ENCODE measurements at regions not wholly inside any gene's neighbourhood (a gene's known extent, or its start where the extent isn't known, plus 50 kb on each side); places are given as distances from the start of the nearest gene placed in this dataset.
"Not testable (repeated sequence)": the region's sequence is repeated elsewhere in the genome, so short reads cannot be mapped to it uniquely, and the experiment has no call there.

DNA sequence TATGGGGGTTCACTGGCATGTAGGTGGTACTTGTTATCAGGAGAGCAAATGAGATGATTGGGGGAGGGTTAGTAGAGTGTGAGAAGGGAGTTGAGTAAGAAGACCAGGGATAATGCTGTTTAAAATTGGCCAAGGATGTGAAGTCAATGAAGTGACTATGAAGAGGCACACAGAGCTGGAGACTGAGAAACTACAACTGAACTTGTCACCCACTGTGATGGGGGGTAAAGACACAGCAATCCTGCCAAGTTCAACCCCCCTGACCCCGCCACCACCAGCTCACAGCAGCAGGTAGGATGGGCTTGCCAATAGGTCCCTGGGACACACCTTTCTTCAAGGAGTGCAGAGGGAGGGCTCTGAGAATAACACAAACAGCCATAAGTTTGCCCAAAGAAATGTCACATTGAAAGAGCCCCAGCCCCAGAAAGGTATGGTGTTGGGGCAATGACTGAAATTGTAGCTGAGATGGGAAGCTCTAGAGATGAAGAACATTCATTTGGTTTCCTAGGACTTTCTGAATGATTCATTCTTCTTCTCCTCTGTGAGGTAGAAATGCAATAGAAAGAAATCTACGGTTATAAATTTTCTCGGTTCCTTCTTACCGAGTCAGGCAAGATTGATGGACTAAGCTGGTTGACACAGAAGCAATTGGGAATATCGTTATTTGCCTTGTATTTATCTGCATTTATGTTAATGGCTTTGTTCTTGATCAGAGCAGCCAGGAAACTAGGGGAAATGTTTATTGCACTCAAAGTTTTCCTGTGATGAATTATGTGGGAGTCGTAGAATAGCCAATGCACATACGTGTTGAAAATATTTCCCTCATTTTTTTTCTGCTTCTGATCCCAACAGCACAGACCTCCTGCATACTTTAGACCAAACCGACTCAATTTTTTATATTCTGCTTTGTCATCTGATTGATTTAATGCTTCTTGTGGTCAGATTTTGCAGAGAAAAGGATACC is 595.2 kb upstream of the CDH11 start:
- H3K27ac ChIP-seq, result no peak overlapping the region
- ATAC-seq (replicated peaks in 6 of 8), result no peak
- H3K4me3 ChIP-seq, result no peak overlapping the region
- 8 to 82% (median 71%) methylated on average over 1 to 8 of the region's 8 CpGs for WGBS, 10 experiments
- H3K4me1 ChIP-seq (replicated peaks in 1 of 2), result peaks cover 0 to 3% of the 10 kb centered on the region in 2 donors
- in situ Hi-C loops (cut with MboI; ENCODE audit: low pct_unique_long_range_greater_than_20kb in 2 of 9, low sequenced_read_pairs in 9 of 9, unreplicated experiment in 9 of 9), result no loop called here

DNA sequence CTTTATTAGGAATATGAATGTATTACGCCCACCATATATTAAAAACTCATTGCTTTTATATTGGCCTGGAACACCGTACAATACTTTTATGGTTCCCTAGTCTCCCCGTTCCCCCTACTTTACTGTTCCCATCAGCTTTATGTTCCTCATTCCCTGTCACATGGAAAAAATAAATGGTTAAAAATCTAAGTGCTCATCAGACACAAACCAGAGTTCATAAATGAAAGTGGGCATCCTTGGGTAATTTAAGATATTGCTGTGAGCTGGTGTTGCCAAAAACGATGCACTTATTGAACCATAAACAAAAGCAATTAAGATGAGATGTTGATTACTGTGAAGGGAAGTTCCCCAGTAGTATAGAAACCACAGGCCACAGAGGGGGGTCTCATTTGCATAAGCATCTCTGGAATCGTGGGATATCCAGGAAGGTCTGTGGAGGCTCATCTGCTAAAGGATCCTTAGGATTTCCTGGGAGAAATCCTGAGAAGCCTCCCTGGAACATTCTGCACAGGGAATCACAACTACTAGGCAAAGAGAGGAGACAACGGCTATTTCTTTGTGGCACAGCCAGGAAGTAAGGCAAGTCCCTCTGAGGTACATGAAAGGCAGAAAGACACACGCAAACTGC is 591.4 kb upstream of the CDH11 start:
- in situ Hi-C loops (cut with MboI; ENCODE audit: low pct_unique_long_range_greater_than_20kb in 2 of 9, low sequenced_read_pairs in 9 of 9, unreplicated experiment in 9 of 9), result no loop called here
- 53 to 92% (median 71%) methylated on average over 2 to 6 of the region's 7 CpGs for WGBS, 10 experiments
- Histone ChIP-seq H3K4me3 (no peak overlapping the region), H3K4me1 (replicated peaks in 1 of 2) (peaks cover 0 to 3% of the 10 kb centered on the region in 2 donors), H3K27ac (no peak overlapping the region)
- ATAC-seq (replicated peaks in 6 of 8), result no peak

DNA sequence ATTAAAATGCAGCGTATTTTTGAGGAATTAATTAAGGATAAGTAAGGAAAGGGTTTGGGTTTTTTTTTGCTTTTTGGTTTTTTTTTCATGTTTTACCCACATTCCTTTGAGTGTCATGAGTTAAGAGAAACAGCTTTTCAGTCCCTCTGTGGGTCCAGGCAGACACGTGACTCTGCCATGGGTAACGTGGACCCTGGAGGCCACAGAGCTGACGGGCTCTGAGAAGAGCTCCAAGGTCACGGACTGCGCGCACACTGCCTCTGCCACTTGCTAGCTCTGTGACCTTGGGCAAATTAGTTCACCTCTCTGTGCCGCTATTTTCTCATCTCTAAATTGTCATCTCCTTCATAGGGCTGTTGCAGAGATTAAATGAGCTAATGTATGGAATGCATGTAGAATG is 588.2 kb upstream of the CDH11 start:
- in situ Hi-C loops (cut with MboI; ENCODE audit: low pct_unique_long_range_greater_than_20kb in 2 of 9, low sequenced_read_pairs in 9 of 9, unreplicated experiment in 9 of 9), result no loop called here
- H3K27ac ChIP-seq, result no peak overlapping the region
- 60 to 92% (median 71%) methylated on average over 1 to 8 of the region's 8 CpGs; no CpG with 5 or more reads in 1 of the 10 experiments for WGBS, 10 experiments
- no peaks in the 10 kb centered on the region for H3K4me1 ChIP-seq (replicated peaks in 1 of 2)
- ATAC-seq (replicated peaks in 6 of 8), result no peak
- no peak overlapping the region for H3K4me3 ChIP-seq

DNA sequence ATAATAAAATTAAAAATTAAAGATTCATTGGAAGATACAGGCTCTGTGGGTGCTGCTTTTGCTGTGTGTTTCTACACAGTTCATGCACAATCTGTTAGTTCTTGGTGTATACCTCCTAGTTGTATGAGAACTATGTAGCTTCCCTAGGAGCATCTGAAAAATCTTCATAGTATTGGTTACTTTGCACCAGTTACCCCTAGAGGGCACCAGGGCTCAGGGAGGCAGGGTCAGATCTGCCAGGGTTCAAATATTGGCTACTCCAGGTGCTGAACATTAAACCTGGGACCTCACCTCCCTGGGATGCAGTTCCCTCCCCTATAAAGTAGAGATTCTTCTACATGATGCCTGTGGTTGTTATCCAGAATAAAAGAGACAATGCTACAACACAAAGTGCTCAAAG is 583.0 kb upstream of the CDH11 start:
- Histone ChIP-seq H3K27ac (no peak overlapping the region), H3K4me3 (no peak overlapping the region), H3K4me1 (replicated peaks in 1 of 2) (no peaks in the 10 kb centered on the region)
- in situ Hi-C loops (cut with MboI; ENCODE audit: low pct_unique_long_range_greater_than_20kb in 2 of 9, low sequenced_read_pairs in 9 of 9, unreplicated experiment in 9 of 9), result no loop called here
- ATAC-seq (replicated peaks in 6 of 8), result peak in 1 of 8 experiments; percentile 23

DNA sequence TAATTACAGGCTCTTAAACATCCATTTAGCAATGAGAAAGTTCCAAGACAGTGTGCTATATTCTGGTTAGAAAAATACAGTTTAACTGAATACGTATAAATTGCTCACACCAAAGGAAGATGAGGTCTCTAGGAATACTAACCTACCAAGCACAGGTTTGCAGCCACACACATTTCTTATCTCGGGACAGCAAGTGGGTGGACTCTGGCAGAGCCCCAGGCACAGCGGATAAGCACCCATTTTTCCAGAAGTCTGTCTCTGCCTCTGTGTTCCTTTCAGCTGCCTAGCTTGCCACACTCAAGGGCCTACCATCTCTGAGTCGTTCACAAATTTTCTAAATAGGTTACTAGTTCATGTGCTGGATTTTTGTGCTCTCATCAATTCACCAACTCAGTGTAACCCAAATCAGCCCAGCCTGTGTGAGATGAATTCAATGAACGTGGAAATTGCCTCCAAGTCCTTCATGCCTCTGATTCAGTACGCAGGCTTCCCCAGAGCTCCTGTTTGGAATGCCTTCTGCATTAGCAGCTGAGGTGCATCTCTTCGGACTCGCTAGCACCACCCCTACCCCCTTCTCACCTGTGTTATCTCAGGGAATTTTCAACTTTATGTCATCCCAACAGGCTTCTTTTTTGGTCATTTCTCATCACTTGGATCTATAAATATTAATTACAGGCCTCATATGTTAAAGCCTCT is 581.0 kb upstream of the CDH11 start:
- in situ Hi-C loops (cut with MboI; ENCODE audit: low pct_unique_long_range_greater_than_20kb in 2 of 9, low sequenced_read_pairs in 9 of 9, unreplicated experiment in 9 of 9), result no loop called here
- peaks cover 0 to 4% of the 10 kb centered on the region in 2 donors for H3K4me1 ChIP-seq (replicated peaks in 1 of 2)
- ATAC-seq (replicated peaks in 6 of 8), result no peak
- H3K4me3 ChIP-seq, result no peak overlapping the region
- WGBS, 10 experiments, result 33 to 98% (median 79%) methylated on average over 2 to 7 of the region's 8 CpGs
- H3K27ac ChIP-seq, result no peak overlapping the region

DNA sequence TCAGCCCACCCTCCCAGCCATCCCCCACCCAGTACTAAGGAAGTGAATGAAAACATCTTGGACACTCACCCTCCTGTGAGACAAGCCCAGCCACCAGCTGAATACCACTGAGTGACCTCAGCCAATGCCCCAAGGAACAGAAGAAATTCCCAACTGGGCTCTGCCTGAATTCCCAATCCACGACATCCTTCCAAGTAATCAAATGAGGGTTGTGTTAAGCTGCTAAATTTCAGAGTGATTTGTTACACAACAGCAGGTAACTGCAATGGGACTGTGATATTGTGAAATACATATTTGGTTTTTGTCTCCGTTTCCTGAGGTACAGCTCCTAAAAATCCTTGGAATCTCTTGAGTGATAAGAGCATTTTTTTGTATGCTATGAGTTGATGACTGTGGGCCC is 578.7 kb upstream of the CDH11 start:
- WGBS, 10 experiments, result 67 to 100% (median 83%) methylated on average over 1 to 2 of the region's 2 CpGs; no CpG with 5 or more reads in 3 of the 10 experiments
- Histone ChIP-seq H3K4me1 (replicated peaks in 1 of 2) (peaks cover 0 to 4% of the 10 kb centered on the region in 2 donors), H3K4me3 (no peak overlapping the region), H3K27ac (no peak overlapping the region)
- no peak for ATAC-seq (replicated peaks in 6 of 8)
- in situ Hi-C loops (cut with MboI; ENCODE audit: low pct_unique_long_range_greater_than_20kb in 2 of 9, low sequenced_read_pairs in 9 of 9, unreplicated experiment in 9 of 9), result no loop called here

DNA sequence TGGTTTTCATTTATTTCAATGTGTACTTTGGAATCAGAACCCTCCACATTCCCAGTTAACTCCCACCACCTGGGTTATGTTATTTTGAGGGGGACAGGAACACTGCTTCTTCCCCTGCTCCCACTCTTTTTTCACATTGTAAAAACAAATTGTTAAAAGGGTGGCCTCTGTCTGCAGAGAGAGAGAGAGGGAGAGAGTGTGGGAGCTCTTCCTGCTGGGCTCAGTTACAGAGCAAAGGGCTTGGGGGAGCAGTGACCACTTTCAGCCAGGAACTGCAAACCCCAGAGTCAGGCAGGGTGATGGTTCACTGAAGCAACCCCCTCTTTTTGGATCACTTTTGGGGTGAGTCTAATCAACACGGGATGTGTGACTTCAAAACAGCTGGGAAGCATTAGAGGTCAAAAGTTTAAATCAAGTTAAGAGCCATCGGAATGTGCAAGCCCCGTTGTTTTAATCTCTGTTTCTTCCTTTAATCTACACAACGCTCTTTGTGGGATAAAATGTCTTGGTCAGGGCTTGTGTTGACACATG is 577.0 kb upstream of the CDH11 start:
- Histone ChIP-seq H3K4me1 (replicated peaks in 1 of 2) (peaks cover 0 to 4% of the 10 kb centered on the region in 2 donors), H3K27ac (no peak overlapping the region), H3K4me3 (no peak overlapping the region)
- no peak for ATAC-seq (replicated peaks in 6 of 8)
- in situ Hi-C loops (cut with MboI; ENCODE audit: low pct_unique_long_range_greater_than_20kb in 2 of 9, low sequenced_read_pairs in 9 of 9, unreplicated experiment in 9 of 9), result no loop called here
- WGBS, 10 experiments, result 10 to 40% (median 19%) methylated on average over 1 to 4 of the region's 4 CpGs; no CpG with 5 or more reads in 2 of the 10 experiments

DNA sequence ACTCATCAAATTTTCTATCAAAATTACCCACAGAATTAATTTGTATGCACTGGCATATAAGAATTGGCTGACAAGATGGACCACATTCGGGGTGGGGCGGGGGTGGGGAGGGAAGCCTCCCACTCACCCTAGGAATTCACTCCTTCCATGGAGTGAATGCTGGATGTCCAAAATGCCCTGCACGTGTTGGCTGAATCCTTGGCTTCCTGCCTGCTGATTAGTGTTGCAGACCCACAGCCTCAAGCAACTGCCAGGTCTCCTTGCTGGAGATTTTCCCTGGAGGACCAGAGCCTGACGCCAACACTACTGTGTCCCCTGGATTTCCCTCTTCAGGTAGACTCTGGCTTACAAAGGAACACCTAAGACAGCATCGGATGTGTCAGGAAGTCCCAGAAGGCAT is 575.7 kb upstream of the CDH11 start:
- 70 to 100% (median 87%) methylated on average over 1 to 3 of the region's 5 CpGs; no CpG with 5 or more reads in 6 of the 10 experiments for WGBS, 10 experiments
- in situ Hi-C loops (cut with MboI; ENCODE audit: low pct_unique_long_range_greater_than_20kb in 2 of 9, low sequenced_read_pairs in 9 of 9, unreplicated experiment in 9 of 9), result no loop called here
- Histone ChIP-seq H3K27ac (no peak overlapping the region), H3K4me3 (no peak overlapping the region), H3K4me1 (replicated peaks in 1 of 2) (peaks cover 0 to 4% of the 10 kb centered on the region in 2 donors)
- ATAC-seq (replicated peaks in 6 of 8), result no peak

DNA sequence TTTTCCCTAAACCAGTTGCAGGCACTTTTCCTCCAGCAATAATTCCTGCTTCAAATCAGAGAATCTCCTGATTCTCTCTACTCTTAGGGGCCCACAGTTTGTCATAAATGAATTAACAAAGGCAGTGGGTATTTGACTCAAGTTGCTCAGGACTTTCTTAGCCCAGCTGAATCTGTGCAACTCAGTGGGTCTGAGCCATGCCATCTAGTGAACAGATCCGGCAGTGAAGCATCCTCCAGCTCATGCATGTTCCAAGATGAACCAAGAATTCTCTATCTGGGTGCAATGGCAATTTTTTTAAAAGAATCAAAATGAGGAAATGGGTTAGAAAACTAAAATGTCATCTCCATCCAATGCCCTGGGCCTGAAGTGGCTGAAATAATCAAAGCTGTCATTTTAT is 575.2 kb upstream of the CDH11 start:
- ATAC-seq (replicated peaks in 6 of 8), result no peak
- H3K27ac ChIP-seq, result no peak overlapping the region
- no peak overlapping the region for H3K4me3 ChIP-seq
- 83 to 100% (median 100%) methylated on average over 1 of the region's 1 CpG; no CpG with 5 or more reads in 4 of the 10 experiments for WGBS, 10 experiments
- in situ Hi-C loops (cut with MboI; ENCODE audit: low pct_unique_long_range_greater_than_20kb in 2 of 9, low sequenced_read_pairs in 9 of 9, unreplicated experiment in 9 of 9), result no loop called here
- peaks cover 0 to 4% of the 10 kb centered on the region in 2 donors for H3K4me1 ChIP-seq (replicated peaks in 1 of 2)

DNA sequence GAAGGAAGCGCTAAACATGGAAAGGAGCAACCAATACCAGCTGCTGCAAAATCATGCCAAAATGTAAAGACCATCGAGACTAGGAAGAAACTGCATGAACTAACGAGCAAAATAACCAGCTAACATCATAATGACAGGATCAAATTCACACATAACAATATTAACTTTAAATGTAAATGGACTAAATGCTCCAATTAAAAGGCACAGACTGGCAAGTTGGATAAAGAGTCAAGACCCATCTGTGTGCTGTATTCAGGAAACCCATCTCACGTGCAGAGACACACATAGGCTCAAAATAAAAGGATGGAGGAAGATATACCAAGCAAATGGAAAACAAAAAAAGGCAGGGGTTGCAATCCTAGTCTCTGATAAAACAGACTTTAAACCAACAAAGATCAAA is 570.0 kb upstream of the CDH11 start:
- H3K4me1 ChIP-seq (replicated peaks in 1 of 2); H3K4me3 ChIP-seq; H3K27ac ChIP-seq; ATAC-seq (replicated peaks in 6 of 8); in situ Hi-C loops (cut with MboI; ENCODE audit: low pct_unique_long_range_greater_than_20kb in 2 of 9, low sequenced_read_pairs in 9 of 9, unreplicated experiment in 9 of 9): not testable (repeated sequence)
- WGBS, 10 experiments, result no CpG with 5 or more reads among the region's 4 CpGs

DNA sequence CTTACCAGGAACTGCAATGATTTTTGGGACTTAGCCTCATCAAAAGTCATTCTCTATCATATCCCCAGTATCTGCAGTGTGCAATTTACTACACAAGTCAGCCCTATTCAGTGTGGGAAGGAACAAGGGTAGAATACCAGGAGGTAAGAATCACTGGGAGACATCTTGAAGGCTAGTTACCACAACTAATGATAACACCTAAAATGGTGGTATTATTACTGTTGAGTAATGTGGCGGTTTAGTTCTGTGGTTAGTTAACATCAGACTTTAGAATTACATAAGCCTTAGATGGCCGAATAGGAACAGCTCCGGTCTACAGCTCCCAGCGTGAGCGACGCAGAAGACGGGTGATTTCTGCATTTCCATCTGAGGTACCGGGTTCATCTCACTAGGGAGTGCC is 567.9 kb upstream of the CDH11 start:
- in situ Hi-C loops (cut with MboI; ENCODE audit: low pct_unique_long_range_greater_than_20kb in 2 of 9, low sequenced_read_pairs in 9 of 9, unreplicated experiment in 9 of 9), result no loop called here

DNA sequence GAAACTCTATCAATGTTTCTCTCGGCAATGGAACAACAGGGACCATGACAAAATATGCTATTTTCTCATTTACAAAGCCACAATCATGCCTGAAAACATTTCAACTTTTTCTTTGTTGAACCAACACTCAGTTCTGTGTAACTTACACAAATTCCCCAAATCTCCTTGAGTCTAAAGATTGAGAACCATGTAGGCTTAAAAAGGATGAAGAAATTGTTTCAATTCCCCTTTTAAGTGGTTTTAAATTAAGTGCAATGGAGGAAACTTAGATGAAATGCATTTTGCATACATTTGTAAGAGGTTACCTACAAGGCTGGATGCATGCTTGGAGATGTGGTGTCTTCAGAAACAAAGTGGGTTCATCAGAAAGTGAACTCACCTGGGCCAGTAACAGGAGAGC is 566.4 kb upstream of the CDH11 start:
- in situ Hi-C loops (cut with MboI; ENCODE audit: low pct_unique_long_range_greater_than_20kb in 2 of 9, low sequenced_read_pairs in 9 of 9, unreplicated experiment in 9 of 9), result no loop called here
- no peak overlapping the region for H3K4me3 ChIP-seq
- no peak for ATAC-seq (replicated peaks in 6 of 8)
- 40 to 100% (median 67%) methylated on average over 1 of the region's 1 CpG; no CpG with 5 or more reads in 3 of the 10 experiments for WGBS, 10 experiments
- H3K4me1 ChIP-seq (replicated peaks in 1 of 2), result no peaks in the 10 kb centered on the region
- H3K27ac ChIP-seq, result no peak overlapping the region

More for the DNA sequence above, 567.9 kb upstream of the CDH11 start:
- 100% methylated on average over 1 of the region's 8 CpGs; no CpG with 5 or more reads in 9 of the 10 experiments for WGBS, 10 experiments
- Histone ChIP-seq H3K4me1 (replicated peaks in 1 of 2) (no peaks in the 10 kb centered on the region), H3K4me3 (no peak overlapping the region), H3K27ac (no peak overlapping the region)
- no peak for ATAC-seq (replicated peaks in 6 of 8)

DNA sequence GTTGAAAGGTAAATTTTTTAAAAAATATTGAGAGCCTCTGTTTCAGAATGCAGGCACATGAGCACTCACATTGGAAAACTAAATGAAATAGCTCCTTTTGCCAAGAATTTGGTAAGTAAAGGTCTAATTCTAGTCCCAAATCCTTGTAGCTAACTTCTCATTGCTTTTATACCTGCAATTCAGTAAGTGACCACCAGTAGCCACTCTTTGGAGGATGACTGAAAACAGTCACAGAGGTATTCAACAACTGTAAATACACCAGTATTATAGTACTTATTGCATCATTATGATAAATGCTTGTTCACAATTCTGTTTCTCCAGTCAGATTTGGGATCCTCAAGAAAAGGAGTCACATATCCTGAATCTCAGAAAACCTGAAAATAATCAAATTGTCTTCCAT is 562.4 kb upstream of the CDH11 start:
- Histone ChIP-seq H3K4me3 (no peak overlapping the region), H3K4me1 (replicated peaks in 1 of 2) (no peaks in the 10 kb centered on the region), H3K27ac (no peak overlapping the region)
- in situ Hi-C loops (cut with MboI; ENCODE audit: low pct_unique_long_range_greater_than_20kb in 2 of 9, low sequenced_read_pairs in 9 of 9, unreplicated experiment in 9 of 9), result no loop called here
- no peak for ATAC-seq (replicated peaks in 6 of 8)
